HepG2 (cell line): ENCODE measurements at regions not wholly inside any gene's neighbourhood (a gene's known extent, or its start where the extent isn't known, plus 50 kb on each side); places are given as distances from the start of the nearest gene placed in this dataset.
"Not testable (repeated sequence)": the region's sequence is repeated elsewhere in the genome, so short reads cannot be mapped to it uniquely, and the experiment has no call there.

Source experiments
- ATAC-seq: fragments of 200-7000 bp; cut with Tn5 transposase; 3 replicates; pipeline ENCODE4 v1.9.1; 2020; ENCODE audit warnings: mild to moderate bottlenecking, moderate library complexity
- BruUV-seq: library from RNA; stranded (reverse); fragments of 400-500 nt; replicated peaks from 2 replicates; lab custom pipeline; 2021; lab: Mats Ljungman, UMichigan
- CTCF ChIA-PET: fragments of 300-600 bp; formaldehyde crosslinking; extraction: SDS; loops from one replicate; lab custom pipeline; 2021; ENCODE audit warnings: low total read pairs, inconsistent platforms, low intra/inter-chr PET ratio; lab: Yijun Ruan, JAX
- POLR2A ChIA-PET: fragments of 350-600 bp; sonication (Branson Sonifier 250); formaldehyde crosslinking; loops from one replicate; lab custom pipeline; 2020; ENCODE audit warnings: antibody characterized with exemption, inconsistent platforms; lab: Yijun Ruan, JAX
- DNase-seq: peaks from one replicate; pipeline ENCODE4 v3.0.0-alpha.2; 2015; ENCODE audit warnings: low spot score
- FAIRE-seq: peaks from 3 replicates; lab custom pipeline; 2011; peaks lifted over from hg19 to GRCh38; lab: Jason Lieb, UNC
- H2AFZ ChIP-seq: one replicate; pipeline ENCODE4 v1.6.1; 2011; ENCODE audit warnings: low read length, inconsistent platforms
- H3K27ac ChIP-seq: fragments of 300-600 bp; 3 replicates; pipeline ENCODE4 v1.8.0; 2011; ENCODE audit warnings: mixed run types, mild to moderate bottlenecking, mixed read lengths, low read length, inconsistent platforms; ENCODE audit not compliant: insufficient read depth; ENCODE audit errors: extremely low read length
- H3K27me3 ChIP-seq, 2 experiments: fragments of 200-600 bp in 1 of 2; 2 replicates in 1 of 2; 3 replicates in 1 of 2; pipeline versions ENCODE4 v1.6.0 to v1.8.0; 2011; ENCODE audit warnings: low read length in 2 of 2, mild to moderate bottlenecking in 2 of 2, moderate library complexity in 2 of 2, inconsistent platforms in 1 of 2; ENCODE audit not compliant: insufficient read depth in 2 of 2, control insufficient read depth in 1 of 2
- H3K36me3 ChIP-seq, 2 experiments: fragments of 200-600 bp in 1 of 2; replicated peaks in 1 of 2; 2 replicates in 1 of 2; 3 replicates in 1 of 2; pipeline versions ENCODE4 v1.5.1 to v1.8.0; 2011; ENCODE audit warnings: low read length in 2 of 2, inconsistent platforms in 1 of 2; ENCODE audit not compliant: insufficient read depth in 2 of 2, control insufficient read depth in 1 of 2
- H3K4me1 ChIP-seq: 2 replicates; pipeline ENCODE4 v1.5.1; 2012; ENCODE audit warnings: low read length, inconsistent platforms; ENCODE audit not compliant: insufficient read depth
- H3K4me2 ChIP-seq: 2 replicates; pipeline ENCODE4 v1.6.0; 2011; ENCODE audit warnings: low read depth, low read length, inconsistent platforms
- H3K4me3 ChIP-seq, 3 experiments: fragments of 200-600 bp in 1 of 3; sonication (generic), shearing (Covaris generic) in 1 of 3; replicated peaks in 1 of 3; 2 replicates each; pipeline ENCODE4 v1.5.1; 2011 to 2016; ENCODE audit warnings: low read length in 3 of 3, inconsistent platforms in 2 of 3, low read depth in 2 of 3, mild to moderate bottlenecking in 2 of 3, control low read depth in 1 of 3, mixed read lengths in 1 of 3; ENCODE audit not compliant: insufficient read depth in 1 of 3
- H3K79me2 ChIP-seq: one replicate; pipeline ENCODE4 v1.6.1; 2011; ENCODE audit warnings: low read length, inconsistent platforms; ENCODE audit not compliant: insufficient read depth
- H3K9ac ChIP-seq: 2 replicates; pipeline ENCODE4 v1.6.0; 2011; ENCODE audit warnings: mild to moderate bottlenecking, low read depth, low read length, inconsistent platforms; ENCODE audit not compliant: insufficient read depth
- H3K9me3 ChIP-seq: 2 replicates; pipeline ENCODE4 v1.5.1; 2012; ENCODE audit warnings: mild to moderate bottlenecking, low read length
- H4K20me1 ChIP-seq: 2 replicates; pipeline ENCODE4 v1.6.0; 2011; ENCODE audit warnings: inconsistent platforms, mild to moderate bottlenecking, low read length, moderate library complexity; ENCODE audit not compliant: insufficient read depth
- DNMT1 ChIP-seq: sonication (generic); formaldehyde crosslinking; IDR thresholded peaks from 2 replicates; pipeline ENCODE4 v1.5.1; 2020; ENCODE audit warnings: mild to moderate bottlenecking, missing genetic modification reagents
- FOXA1 ChIP-seq, 2 experiments: fragments of 450-650 bp in 1 of 2; sonication (generic) in 1 of 2; formaldehyde crosslinking in 1 of 2; IDR thresholded peaks; 2 replicates each; pipeline versions ENCODE4 v1.4.0 to v1.6.1; 2016 to 2020; ENCODE audit warnings: missing genetic modification reagents in 1 of 2
- GATAD2A ChIP-seq: IDR thresholded peaks from 2 replicates; pipeline ENCODE4 v1.6.1; 2016
- GTF2F1 ChIP-seq: fragments of 150-350 bp; IDR thresholded peaks from 2 replicates; pipeline ENCODE4 v1.6.1; 2014; ENCODE audit warnings: low read length
- KDM6A ChIP-seq: IDR thresholded peaks from 2 replicates; pipeline ENCODE4 v1.6.1; 2016; ENCODE audit warnings: low read depth
- POGK ChIP-seq: sonication (generic); formaldehyde crosslinking; conservative IDR thresholded peaks from 2 replicates; pipeline ENCODE4 v1.8.0; 2022; ENCODE audit warnings: mild to moderate bottlenecking, moderate library complexity, missing genetic modification reagents
- ZBTB7B ChIP-seq: sonication (generic); formaldehyde crosslinking; IDR thresholded peaks from 2 replicates; pipeline ENCODE4 v1.4.0; 2020; ENCODE audit warnings: missing genetic modification reagents
- ZNF24 ChIP-seq: fragments of 450-650 bp; IDR thresholded peaks from 2 replicates; pipeline ENCODE4 v1.6.1; 2017; ENCODE audit warnings: antibody characterized with exemption, mild to moderate bottlenecking
- ZNF350 ChIP-seq: sonication (generic); formaldehyde crosslinking; IDR thresholded peaks from 2 replicates; pipeline ENCODE4 v1.4.0; 2020; ENCODE audit warnings: mild to moderate bottlenecking, low read depth, missing genetic modification reagents, borderline replicate concordance
- ZNF530 ChIP-seq: sonication (generic); formaldehyde crosslinking; IDR thresholded peaks from 2 replicates; pipeline ENCODE4 v1.5.0; 2020; ENCODE audit warnings: low read depth, mild to moderate bottlenecking, missing genetic modification reagents
- ZNF639 ChIP-seq: conservative IDR thresholded peaks from 2 replicates; pipeline ENCODE4 v1.6.1; 2018; ENCODE audit warnings: missing genetic modification reagents
- ZNF777 ChIP-seq: sonication (generic); formaldehyde crosslinking; IDR thresholded peaks from 2 replicates; pipeline ENCODE4 v1.4.0; 2020; ENCODE audit warnings: missing genetic modification reagents
- ZNF800 ChIP-seq: sonication (generic); formaldehyde crosslinking; IDR thresholded peaks from 2 replicates; pipeline ENCODE4 v1.4.0; 2020; ENCODE audit warnings: missing genetic modification reagents
- WGBS: methylation state at CpG from one replicate; pipeline ENCODE4 v1.1.6; 2017; ENCODE audit warnings: low lambda C conversion rate; 5-methylcytosine and 5-hydroxymethylcytosine counted together
- in situ Hi-C: cut with HindIII; loops from 2 replicates; pipeline ENCODE4 v1.10.0; 2017; ENCODE audit warnings: low pct_unique_long_range_greater_than_20kb; ENCODE audit not compliant: extremely low pct_ligation_motif_present
- intact Hi-C: fragments of 100-400 bp; cut with micrococcal nuclease; formaldehyde crosslinking; loops from one replicate; pipeline ENCODE4 v1.10.0; 2022; ENCODE audit not compliant: unreplicated experiment

- TF ChIP-seq FOXA1 (IDR thresholded peaks at IDR 0.05), result no peak
- no peak for TF ChIP-seq FOXA1 (CRISPR knock-in tag; IDR thresholded peaks at IDR 0.05)
- TF ChIP-seq ZNF639, result no peak
- no peak for TF ChIP-seq ZNF777 (CRISPR knock-in tag)
- no peak for TF ChIP-seq ZNF350 (CRISPR knock-in tag)
These were observed 81.0 kb downstream of the MAGED4 start (continued) for GRCh38 chrX:52265713-52266112.

GRCh38 chrX:52268502-52268901 is 83.8 kb downstream of the MAGED4 start:
- BruUV-seq, ATAC-seq, H3K27me3 ChIP-seq, H3K4me3 ChIP-seq, H3K27ac ChIP-seq, H4K20me1 ChIP-seq, H3K9me3 ChIP-seq, FAIRE-seq, DNase-seq, H3K4me1 ChIP-seq, in situ Hi-C loops, POLR2A ChIA-PET, H3K36me3 ChIP-seq, H3K9ac ChIP-seq, H3K79me2 ChIP-seq, H3K4me2 ChIP-seq, intact Hi-C loops, CTCF ChIA-PET, H2AFZ ChIP-seq: not testable (repeated sequence)
- WGBS, result 0% methylated on average over 1 of the region's 1 CpG

GRCh38 chrX:52270453-52271116 is 85.9 kb downstream of the MAGED4 start:
- Histone ChIP-seq H3K4me1 (no peaks in the 10 kb centered on the region), H3K79me2 (no peaks in the 10 kb centered on the region), H3K9me3 (no peaks in the 10 kb centered on the region), H3K27ac (no peak overlapping the region), H3K36me3 (no peaks in the 10 kb centered on the region), H3K4me2 (no peak overlapping the region), H3K27me3 (no peaks in the 10 kb centered on the region), H4K20me1 (no peaks in the 10 kb centered on the region), H3K9ac (no peak overlapping the region), H3K4me3 (no peak overlapping the region), H2AFZ (no peak overlapping the region)
- CTCF ChIA-PET, result no interaction called here
- intact Hi-C loops (no loop called here), in situ Hi-C loops (no loop called here)
- no peak for DNase-seq
- no peak for ATAC-seq
- no peak for FAIRE-seq
- 2% methylated on average over 4 of the region's 4 CpGs for WGBS
- POLR2A ChIA-PET, result no interaction called here
- no TSS peak for BruUV-seq
- TF ChIP-seq ZBTB7B (CRISPR knock-in tag), result no peak
- TF ChIP-seq KDM6A (CRISPR knock-in tag), result no peak
- no peak for TF ChIP-seq POGK (CRISPR knock-in tag)
- TF ChIP-seq ZNF530 (CRISPR knock-in tag), result no peak
- no peak for TF ChIP-seq ZNF24
- TF ChIP-seq GTF2F1, result no peak
- TF ChIP-seq DNMT1, result no peak
- no peak for TF ChIP-seq GATAD2A
- no peak for TF ChIP-seq ZNF800 (CRISPR knock-in tag)
